HAP-1 (cell line): ENCODE measurements at regions not wholly inside any gene's neighbourhood (a gene's known extent, or its start where the extent isn't known, plus 50 kb on each side); places are given as distances from the start of the nearest gene placed in this dataset.

ENCODE experiments used
- DNase-seq, 2 experiments: peaks; one replicate each; pipeline ENCODE4 v3.0.0-alpha.2; 2016 to 2020; ENCODE audit warnings: low spot score in 2 of 2
- H3K27me3 ChIP-seq: fragments of 250-450 bp; sonication (Bioruptor Pico); 2 replicates; pipeline ENCODE4 v1.5.1; 2020; ENCODE audit warnings: low read depth, mild to moderate bottlenecking, moderate library complexity
- H3K36me3 ChIP-seq: fragments of 250-450 bp; sonication (Bioruptor Pico); replicated peaks from 2 replicates; pipeline ENCODE4 v1.5.1; 2020; ENCODE audit warnings: mild to moderate bottlenecking
- H3K4me1 ChIP-seq: fragments of 250-450 bp; sonication (Bioruptor Pico); 2 replicates; pipeline ENCODE4 v1.5.1; 2020; ENCODE audit warnings: mild to moderate bottlenecking
- H3K4me3 ChIP-seq: fragments of 250-450 bp; sonication (Bioruptor Pico); 2 replicates; pipeline ENCODE4 v1.5.1; 2020; ENCODE audit warnings: mild to moderate bottlenecking, moderate library complexity
- H3K9me3 ChIP-seq: fragments of 250-450 bp; sonication (Bioruptor Pico); 2 replicates; pipeline ENCODE4 v1.5.1; 2020; ENCODE audit warnings: mild to moderate bottlenecking, moderate library complexity
- in situ Hi-C: fragments of 300-500 bp; cut with MboI; formaldehyde crosslinking; loops from 3 replicates; pipeline ENCODE4 v1.14.3; 2020; ENCODE audit warnings: low sequenced_read_pairs, inconsistent platforms, mixed read lengths

DNA sequence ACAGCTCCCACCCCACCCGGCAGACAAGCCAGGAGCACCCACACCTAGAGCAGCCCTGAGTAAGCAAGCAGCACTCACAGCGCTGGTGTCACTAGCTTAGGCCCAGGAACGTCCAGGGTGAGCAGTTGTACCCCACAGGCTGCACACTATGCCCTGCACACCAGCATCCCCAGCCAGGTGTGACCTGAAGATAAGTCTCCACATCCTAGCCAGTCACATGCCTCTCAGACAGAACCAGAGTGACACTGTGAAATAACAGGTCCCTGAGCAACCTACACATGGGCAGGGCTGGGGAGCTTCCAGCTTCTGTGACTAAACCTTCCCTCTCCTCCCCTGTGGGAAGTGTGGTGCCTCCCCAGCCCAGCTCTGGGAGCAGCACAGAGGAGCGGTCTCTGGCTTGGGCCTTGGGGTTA lies 253.6 kb downstream of the UACA start:
- Histone ChIP-seq H3K27me3 (peaks cover 2% of the 10 kb centered on the region; the same call in 1 of the 2 replicates), H3K4me1 (peaks cover 2% of the 10 kb centered on the region; the same call in 1 of the 2 replicates), H3K9me3 (peaks cover 19% of the 10 kb centered on the region), H3K4me3 (no peak overlapping the region), H3K36me3 (no peaks in the 10 kb centered on the region)
- in situ Hi-C loops = no loop called here
- no peak for DNase-seq

GRCh38 chr15:70509282-70509662 lies 254.1 kb downstream of the UACA start:
- peaks cover 2% of the 10 kb centered on the region; the same call in 1 of the 2 replicates for H3K4me1 ChIP-seq
- peaks cover 19% of the 10 kb centered on the region for H3K9me3 ChIP-seq
- DNase-seq = no peak
- H3K27me3 ChIP-seq = peaks cover 4% of the 10 kb centered on the region; the same call in 1 of the 2 replicates
- no peaks in the 10 kb centered on the region for H3K36me3 ChIP-seq
- in situ Hi-C loops = no loop called here
- no peak overlapping the region for H3K4me3 ChIP-seq

DNA sequence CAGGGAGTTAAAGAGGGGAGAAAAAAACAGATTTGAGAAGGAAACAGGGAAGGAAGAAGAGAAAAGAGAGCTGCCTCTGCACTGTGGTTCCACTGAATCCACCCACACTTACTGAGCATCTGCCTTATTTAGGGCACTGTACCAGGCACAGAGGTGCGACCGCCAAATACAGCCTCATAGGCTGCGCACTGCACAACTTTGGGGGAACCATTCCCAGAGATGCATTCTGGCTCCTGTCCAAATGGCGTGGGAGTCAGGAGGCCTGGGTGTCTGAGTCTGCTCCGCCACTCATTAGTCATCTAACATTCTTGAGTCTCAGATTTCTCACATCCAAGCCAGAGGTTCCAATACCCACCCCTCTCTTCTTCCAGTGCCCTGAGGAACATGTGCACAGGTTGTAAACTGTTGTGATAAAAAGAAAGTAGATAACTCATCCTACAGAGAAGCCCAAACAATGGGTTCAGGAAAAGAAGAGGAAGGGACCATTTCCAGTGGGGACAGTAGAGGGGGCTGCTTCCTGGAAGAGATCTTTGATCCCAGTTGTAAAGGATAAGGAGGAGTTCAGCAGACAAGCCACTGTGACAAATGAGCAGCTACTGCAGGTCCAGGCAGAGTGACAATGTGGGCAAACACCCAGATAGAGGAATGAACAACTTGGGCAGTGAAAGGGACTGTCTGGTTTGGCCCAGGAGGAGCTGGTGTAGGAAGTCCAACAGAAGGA lies 254.6 kb downstream of the UACA start:
- in situ Hi-C loops = no loop called here
- no peak overlapping the region for H3K4me3 ChIP-seq
- no peaks in the 10 kb centered on the region for H3K36me3 ChIP-seq
- no peak for DNase-seq
- H3K27me3 ChIP-seq = peaks cover 3% of the 10 kb centered on the region; the same call in 1 of the 2 replicates
- H3K9me3 ChIP-seq = peaks cover 19% of the 10 kb centered on the region
- peaks cover 2% of the 10 kb centered on the region; the same call in 1 of the 2 replicates for H3K4me1 ChIP-seq

GRCh38 chr15:70507772-70508371 lies 255.5 kb downstream of the UACA start:
- Histone ChIP-seq H3K27me3 (peaks cover 3% of the 10 kb centered on the region; the same call in 1 of the 2 replicates), H3K9me3 (peaks cover 19% of the 10 kb centered on the region), H3K4me3 (no peak overlapping the region), H3K36me3 (no peaks in the 10 kb centered on the region), H3K4me1 (peaks cover 2% of the 10 kb centered on the region; the same call in 1 of the 2 replicates)
- DNase-seq = no peak
- in situ Hi-C loops = no loop called here

GRCh38 chr15:70505936-70506912 lies 257.1 kb downstream of the UACA start:
- Histone ChIP-seq H3K4me1 (peaks cover 2% of the 10 kb centered on the region; the same call in 1 of the 2 replicates), H3K4me3 (no peak overlapping the region), H3K27me3 (peaks cover 3% of the 10 kb centered on the region; the same call in 1 of the 2 replicates), H3K36me3 (no peaks in the 10 kb centered on the region), H3K9me3 (peaks cover 12% of the 10 kb centered on the region)
- in situ Hi-C loops = no loop called here
- DNase-seq = no peak

GRCh38 chr15:70505411-70505919 lies 257.9 kb downstream of the UACA start:
- in situ Hi-C loops = no loop called here
- H3K36me3 ChIP-seq = no peaks in the 10 kb centered on the region
- peaks cover 6% of the 10 kb centered on the region for H3K9me3 ChIP-seq
- H3K4me3 ChIP-seq = no peak overlapping the region
- peaks cover 3% of the 10 kb centered on the region; the same call in 1 of the 2 replicates for H3K27me3 ChIP-seq
- no peak for DNase-seq
- peaks cover 2% of the 10 kb centered on the region; the same call in 1 of the 2 replicates for H3K4me1 ChIP-seq

- H3K9me3 ChIP-seq = peaks cover 6% of the 10 kb centered on the region; the same call in 1 of the 2 replicates
- in situ Hi-C loops = no loop called here
- H3K4me1 ChIP-seq = peaks cover 2% of the 10 kb centered on the region; the same call in 1 of the 2 replicates
- H3K36me3 ChIP-seq = no peaks in the 10 kb centered on the region
- H3K27me3 ChIP-seq = peaks cover 3% of the 10 kb centered on the region; the same call in 1 of the 2 replicates
- no peak overlapping the region for H3K4me3 ChIP-seq
- DNase-seq = no peak
These were observed 258.4 kb downstream of the UACA start for GRCh38 chr15:70504988-70505387.

DNA sequence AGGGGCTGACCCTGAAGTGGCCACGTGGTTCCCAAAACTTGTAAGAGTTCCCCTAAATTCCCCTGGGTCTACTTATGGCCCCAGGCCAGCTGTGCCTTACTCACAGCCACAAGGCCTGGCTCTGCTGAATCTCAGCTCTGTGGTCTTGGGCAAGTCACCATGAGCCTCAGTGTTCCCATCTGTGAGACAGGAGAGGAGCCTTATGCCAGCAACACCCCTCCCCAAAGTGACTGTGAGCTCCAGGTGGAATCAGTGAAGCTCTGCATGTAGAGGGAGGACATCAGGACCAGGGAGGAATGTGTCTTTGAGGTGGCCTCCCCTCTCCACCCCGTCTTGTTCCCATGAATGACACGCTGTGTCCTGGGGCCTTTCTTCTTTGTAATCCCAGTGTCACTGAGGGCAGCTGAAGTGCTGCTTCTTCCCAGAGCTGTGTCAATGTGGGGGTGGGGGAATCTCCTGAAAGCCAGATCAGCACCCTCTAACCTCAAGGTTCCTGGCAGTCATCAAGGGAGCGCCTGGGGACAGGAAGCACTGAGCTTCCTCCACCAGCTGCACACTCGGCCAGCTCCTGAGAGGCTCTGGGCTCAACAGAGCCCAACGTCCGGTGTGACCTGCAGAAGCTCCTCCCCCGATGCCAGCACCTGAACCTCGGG lies 258.9 kb downstream of the UACA start:
- in situ Hi-C loops = no loop called here
- no peak overlapping the region for H3K4me3 ChIP-seq
- H3K4me1 ChIP-seq = peaks cover 2% of the 10 kb centered on the region; the same call in 1 of the 2 replicates
- no peaks in the 10 kb centered on the region for H3K36me3 ChIP-seq
- peaks cover 3% of the 10 kb centered on the region; the same call in 1 of the 2 replicates for H3K9me3 ChIP-seq
- DNase-seq = no peak
- H3K27me3 ChIP-seq = peaks cover 3% of the 10 kb centered on the region; the same call in 1 of the 2 replicates

DNA sequence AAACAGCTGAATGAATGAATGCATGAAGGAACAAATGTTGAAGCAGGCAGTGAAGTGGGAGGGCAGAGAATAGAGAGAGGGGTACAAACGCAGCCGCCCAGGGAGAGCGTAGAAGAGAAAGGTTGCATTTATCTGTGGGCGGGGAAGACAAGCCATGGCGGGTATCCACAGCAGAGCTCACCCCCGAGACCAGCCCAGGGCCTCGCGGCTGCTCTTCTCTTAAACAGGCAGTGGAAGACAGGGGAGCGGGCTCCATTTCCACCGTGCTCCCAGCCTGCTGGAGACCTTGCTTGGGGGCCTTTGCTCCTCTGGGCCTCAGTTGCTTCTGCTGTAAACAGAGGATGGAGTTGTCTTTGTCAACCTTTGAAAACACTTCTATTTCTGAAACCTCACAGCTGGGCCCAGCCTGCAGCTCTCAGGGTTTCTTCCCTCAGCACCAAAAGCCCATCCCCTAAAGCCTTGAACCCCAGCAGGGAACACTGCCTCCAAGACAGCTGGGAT lies 259.5 kb downstream of the UACA start:
- H3K4me1 ChIP-seq = peaks cover 2% of the 10 kb centered on the region; the same call in 1 of the 2 replicates
- no peak for DNase-seq
- in situ Hi-C loops = no loop called here
- no peaks in the 10 kb centered on the region for H3K9me3 ChIP-seq
- H3K36me3 ChIP-seq = no peaks in the 10 kb centered on the region
- no peak overlapping the region for H3K4me3 ChIP-seq
- H3K27me3 ChIP-seq = peaks cover 3% of the 10 kb centered on the region; the same call in 1 of the 2 replicates

DNA sequence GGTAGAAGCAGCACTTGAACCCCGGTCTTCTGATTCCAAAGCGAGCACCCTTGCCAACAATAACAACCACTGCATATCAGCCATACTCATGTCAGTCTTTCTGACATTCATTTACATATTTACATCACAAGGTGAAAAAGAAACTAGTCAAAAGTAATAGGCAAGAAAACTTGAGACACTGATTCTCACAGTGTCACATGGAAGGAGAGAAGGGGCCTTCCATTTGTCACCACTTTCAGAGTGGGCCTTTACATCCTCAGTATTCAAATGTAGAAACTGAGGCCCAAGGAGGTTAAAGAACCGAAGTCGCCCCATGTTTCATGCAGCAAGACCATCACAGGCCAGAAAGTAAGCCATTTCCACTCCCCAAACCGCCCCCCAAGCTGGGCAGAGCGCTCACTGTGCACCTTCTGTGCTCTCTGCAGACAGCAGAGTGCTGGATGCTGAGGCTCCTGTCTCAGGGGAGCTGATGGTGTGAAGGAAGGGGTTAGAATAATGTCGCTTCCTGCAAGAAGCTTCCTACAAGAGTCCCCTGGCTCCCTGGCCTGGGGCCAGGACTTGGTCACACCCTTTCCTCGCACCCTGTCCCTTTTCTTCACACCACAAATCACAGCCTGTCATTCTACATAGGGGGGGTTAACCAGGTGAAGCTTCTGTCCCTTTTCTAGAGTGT lies 260.1 kb downstream of the UACA start:
- H3K4me1 ChIP-seq = no peaks in the 10 kb centered on the region
- in situ Hi-C loops = no loop called here
- no peak for DNase-seq
- no peaks in the 10 kb centered on the region for H3K9me3 ChIP-seq
- H3K4me3 ChIP-seq = no peak overlapping the region
- H3K27me3 ChIP-seq = peaks cover 3% of the 10 kb centered on the region; the same call in 1 of the 2 replicates
- no peaks in the 10 kb centered on the region for H3K36me3 ChIP-seq

- no peaks in the 10 kb centered on the region for H3K9me3 ChIP-seq
- no peak overlapping the region for H3K4me3 ChIP-seq
- in situ Hi-C loops = no loop called here
- H3K4me1 ChIP-seq = no peaks in the 10 kb centered on the region
- no peaks in the 10 kb centered on the region for H3K36me3 ChIP-seq
- peaks cover 3% of the 10 kb centered on the region; the same call in 1 of the 2 replicates for H3K27me3 ChIP-seq
- no peak for DNase-seq
These were observed 260.8 kb downstream of the UACA start for GRCh38 chr15:70502529-70502928.

- DNase-seq = no peak
- in situ Hi-C loops = no loop called here
- Histone ChIP-seq H3K9me3 (no peaks in the 10 kb centered on the region), H3K4me3 (no peak overlapping the region), H3K4me1 (no peaks in the 10 kb centered on the region), H3K36me3 (no peaks in the 10 kb centered on the region), H3K27me3 (peaks cover 3% of the 10 kb centered on the region; the same call in 1 of the 2 replicates)
These were observed 261.5 kb downstream of the UACA start for GRCh38 chr15:70501849-70502248.
